Astrocyte of the hippocampus (primary cell): ENCODE measurements at regions not wholly inside any gene's neighbourhood (a gene's known extent, or its start where the extent isn't known, plus 50 kb on each side); places are given as distances from the start of the nearest gene placed in this dataset.

Experiments
- DNase-seq: peaks from one replicate; pipeline ENCODE4 v3.0.0; 2011; ENCODE audit warnings: low read depth, low spot score

DNA sequence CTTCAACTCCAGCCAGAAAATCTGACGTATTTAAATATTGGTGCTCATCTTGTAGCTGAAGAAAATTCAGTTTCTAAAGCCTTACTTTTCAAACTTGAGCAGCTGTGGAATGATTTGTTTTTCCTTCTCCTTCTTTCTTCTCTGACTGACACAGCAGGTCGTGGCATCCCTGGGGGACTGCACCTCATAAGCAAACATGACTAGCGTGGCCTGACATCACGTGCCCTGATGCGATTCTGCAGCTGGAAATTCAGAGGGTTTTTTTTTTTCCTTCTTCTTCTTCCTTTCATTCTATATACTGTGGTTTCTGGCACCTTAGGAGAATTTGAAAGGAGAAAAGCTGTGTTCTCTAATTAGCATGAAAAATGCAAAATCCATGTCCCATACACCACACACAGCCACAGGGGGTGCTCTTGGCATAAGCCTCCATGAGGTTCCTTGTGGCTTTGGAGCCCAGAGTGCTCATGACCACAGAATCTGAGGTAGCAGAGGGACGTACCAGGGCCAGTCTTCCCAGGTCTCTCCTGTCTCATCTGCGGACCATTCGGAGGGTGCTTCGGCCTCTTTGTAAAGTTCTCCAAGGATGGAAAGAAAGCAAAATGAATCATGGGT, 258.5 kb upstream of the CDH4 start:
- peak; percentile 11 for DNase-seq

DNA sequence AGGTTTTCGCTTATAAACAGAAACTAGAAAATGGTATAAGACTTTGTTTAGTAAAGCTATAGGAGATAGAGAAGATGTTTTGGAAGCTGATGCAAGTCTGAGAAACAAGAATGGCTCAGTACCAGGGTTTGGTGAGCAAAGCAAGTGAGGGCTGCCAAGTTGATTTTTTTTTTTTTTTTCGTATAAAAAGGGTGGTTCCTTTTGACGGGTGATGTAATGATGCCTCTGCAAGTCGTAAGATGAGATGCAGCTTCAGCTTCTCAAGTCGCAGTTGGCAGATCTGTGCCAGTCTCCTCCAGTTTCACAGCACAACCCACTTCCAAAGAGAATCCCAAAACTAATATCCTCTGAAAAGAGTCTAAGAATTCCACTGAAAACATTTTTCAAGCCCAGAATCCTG, 252.8 kb upstream of the CDH4 start:
- no peak for DNase-seq

DNA sequence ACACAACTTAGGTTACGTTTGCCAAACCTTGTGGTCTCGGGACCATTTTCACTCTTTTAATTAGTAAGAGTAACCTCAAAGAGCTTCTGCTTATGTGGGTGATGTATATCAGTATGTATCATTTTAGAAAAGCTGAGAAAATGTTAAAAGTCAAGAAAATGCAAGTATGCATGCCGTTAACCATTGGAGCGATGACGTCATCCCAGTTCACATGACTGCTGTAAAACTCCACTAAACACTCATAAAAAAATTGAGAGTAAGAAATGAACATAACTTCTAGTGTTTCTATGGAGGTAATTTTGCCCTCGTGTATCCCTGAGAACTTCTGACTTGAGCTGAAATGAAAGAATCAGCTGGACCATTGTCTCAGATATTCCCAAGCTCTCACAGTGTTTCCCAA, 250.0 kb upstream of the CDH4 start:
- DNase-seq, result no peak

DNA sequence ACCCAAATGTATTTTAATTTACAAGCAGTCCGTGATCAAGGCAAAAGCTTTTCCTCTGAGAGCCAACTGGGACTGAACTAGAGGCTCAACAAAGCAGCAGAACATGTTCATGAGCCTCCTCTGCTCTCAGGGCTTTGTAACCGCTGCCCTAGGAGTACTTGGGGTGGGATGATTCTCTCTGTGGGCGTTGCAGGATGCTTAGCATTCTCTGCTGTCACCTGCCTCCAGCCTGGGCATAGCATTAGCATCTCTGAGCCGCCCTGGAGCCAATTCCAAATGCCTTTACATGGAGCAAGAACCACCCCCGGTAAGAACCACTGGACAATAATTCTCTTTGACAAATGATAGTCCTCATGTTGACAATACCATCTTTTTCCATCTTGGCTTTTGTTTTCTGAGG, 237.6 kb upstream of the CDH4 start:
- DNase-seq, result no peak

DNA sequence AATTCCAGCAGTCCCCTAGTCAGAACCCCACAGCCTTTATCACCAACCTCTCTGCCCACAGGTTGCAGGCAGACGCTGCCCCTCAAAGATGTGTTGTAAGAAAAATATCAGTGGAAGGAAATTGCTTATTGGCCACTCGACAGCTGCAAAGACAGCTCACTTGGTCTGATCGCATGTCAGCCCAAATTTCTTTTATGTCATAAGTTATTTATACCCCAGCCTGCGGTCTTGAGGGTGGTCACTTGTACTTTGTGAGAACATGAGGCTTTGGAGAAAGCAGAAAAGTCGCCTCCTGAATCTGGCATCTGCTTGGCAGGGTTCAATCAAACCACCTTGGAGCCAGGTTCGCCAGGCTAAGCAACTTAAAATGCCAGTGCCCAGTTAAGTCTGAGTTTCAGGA, 236.5 kb upstream of the CDH4 start:
- no peak for DNase-seq

DNA sequence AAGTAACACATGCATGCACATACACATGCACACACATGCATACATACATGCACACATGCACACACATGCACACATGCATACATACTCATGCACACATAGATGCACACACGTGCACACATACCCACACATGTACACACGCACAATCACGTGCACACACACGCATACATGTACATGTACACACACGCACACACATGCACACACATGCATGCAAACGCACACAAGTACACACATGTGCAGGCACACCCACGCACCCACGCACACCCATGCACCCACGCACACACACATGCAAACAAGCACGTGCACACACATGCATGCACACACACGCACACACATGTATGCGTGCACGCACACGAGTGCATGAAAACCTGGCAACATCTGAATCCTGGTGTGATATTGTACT, 232.7 kb upstream of the CDH4 start:
- DNase-seq, result no peak

DNA sequence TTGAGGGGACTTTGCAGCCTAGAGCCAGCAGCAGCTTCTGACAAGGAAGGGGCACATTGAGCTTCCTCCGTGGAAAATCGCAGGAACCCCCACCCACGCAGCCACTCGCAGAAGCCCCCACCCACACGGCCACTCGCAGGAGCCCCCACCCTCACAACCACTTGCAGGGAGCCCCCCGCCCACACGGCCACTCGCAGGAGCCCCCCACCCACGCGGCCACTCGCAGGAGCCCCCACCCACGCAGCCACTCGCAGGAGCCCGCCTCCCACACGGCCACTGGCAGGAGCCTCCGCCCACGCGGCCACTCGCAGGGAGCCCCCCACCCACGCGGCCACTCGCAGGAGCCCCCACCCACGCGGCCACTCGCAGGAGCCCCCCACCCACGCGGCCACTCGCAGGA, 228.4 kb upstream of the CDH4 start:
- no peak for DNase-seq

DNA sequence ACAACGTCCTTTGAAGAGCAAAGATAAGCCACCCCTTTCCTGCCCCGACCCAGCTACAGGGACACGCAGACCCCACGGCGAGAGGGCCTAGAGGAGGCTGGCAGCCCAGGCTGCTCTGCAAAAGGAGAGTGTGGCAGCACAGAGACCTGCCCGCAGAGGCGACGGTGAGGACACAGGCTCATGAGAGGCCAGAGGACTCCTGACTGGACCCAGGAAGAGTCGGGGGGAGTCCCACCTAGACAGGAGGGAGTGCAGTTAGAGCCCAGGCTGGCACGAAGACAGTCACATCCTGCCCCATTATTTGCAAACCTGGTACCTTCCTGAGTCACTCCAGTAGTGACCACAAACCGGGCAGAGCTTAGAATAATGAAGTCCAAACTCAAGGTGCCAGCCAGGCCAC, 227.7 kb upstream of the CDH4 start:
- no peak for DNase-seq

DNA sequence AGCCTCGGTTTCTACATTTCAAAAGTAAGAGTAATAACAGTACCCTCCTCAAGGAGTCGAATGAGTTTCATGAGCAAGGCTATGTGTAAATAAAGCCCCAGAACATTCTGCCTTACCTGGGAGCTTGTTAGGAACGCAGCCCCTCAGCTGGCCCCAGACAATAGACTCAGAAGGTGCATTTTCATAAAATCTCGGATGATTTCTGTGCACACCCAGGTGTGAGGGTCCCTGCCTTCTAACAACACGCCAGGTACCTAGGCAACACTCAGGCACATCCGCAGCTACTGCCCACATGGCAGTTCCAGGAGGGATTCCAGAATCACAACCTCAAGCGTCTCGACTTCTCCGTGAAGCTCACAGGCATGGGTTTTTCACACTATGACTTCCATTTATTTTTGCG, 226.5 kb upstream of the CDH4 start:
- DNase-seq, result no peak

DNA sequence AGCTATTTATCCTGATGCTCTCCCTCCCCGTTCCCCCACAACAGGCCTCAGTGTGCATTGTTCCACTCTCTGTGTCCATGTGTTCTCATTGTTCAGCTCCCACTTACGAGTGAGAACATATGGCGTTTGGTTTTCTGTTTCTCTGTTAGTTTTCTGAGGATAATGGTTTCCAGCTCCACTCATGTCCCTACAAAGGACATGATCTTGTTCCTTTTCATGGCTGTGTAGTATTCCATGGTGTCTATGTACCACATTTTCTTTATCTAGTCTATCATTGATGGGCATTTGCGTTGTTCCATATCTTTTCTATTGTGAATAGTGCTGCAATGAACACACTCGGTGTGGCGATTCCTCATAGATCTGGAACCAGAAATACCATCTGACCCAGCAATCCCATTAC, 225.9 kb upstream of the CDH4 start:
- no peak for DNase-seq

DNA sequence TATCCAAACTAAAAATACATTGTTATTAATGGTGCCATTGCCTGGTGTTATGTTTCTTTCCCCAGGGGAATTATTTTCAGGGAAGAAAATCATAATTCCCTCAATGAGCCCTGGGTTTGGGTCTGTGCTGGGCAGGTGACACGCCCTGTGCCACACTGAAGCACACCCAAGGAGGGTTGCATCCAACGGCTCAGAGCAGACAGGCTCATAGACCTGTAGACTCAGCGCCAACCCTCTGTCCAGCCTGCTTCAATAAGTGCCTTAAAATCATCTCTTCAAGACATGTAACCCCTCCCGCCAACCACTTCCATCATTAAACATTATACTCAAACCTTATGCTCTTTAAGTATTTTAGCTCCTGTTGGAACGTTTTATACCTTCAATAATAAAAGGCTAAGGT, 225.3 kb upstream of the CDH4 start:
- DNase-seq, result no peak

DNA sequence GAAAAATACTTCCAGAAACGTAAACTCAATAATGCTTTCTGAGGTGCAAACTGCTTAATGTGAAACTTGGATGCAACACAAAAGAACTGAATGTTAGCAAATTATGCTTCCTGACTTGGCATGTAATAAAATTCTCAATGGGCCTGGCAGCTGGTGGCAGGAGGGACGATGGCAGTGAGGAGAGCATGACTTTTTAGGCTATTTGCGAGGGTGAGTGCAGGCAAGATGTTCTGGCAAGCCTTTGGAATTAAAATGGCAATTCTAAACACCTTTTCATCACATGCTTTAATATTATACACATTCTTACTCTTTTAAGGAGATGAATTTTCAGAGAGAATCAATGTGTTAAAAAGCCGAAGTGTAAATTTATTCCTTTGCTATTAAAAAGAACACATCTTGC, 224.8 kb upstream of the CDH4 start:
- DNase-seq, result no peak

DNA sequence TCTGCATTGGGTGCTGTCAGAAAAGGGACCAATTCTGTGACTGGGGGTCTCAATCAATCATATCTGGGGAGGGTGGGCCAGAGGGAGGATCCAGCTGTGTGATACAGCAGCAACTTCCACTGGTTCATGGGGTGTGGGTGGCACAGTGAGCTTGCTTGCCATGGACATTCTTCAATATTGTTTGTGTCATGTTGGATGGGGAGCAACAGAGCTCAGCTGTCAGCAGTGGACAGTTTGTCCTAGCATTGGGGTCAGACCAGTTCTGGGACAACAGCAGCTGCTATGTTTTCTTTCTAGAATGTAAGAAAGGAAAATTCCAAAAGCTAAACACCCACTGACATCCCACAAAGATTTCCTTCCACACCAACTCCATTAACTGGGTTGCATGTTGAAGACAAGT, 221.9 kb upstream of the CDH4 start:
- DNase-seq, result no peak

DNA sequence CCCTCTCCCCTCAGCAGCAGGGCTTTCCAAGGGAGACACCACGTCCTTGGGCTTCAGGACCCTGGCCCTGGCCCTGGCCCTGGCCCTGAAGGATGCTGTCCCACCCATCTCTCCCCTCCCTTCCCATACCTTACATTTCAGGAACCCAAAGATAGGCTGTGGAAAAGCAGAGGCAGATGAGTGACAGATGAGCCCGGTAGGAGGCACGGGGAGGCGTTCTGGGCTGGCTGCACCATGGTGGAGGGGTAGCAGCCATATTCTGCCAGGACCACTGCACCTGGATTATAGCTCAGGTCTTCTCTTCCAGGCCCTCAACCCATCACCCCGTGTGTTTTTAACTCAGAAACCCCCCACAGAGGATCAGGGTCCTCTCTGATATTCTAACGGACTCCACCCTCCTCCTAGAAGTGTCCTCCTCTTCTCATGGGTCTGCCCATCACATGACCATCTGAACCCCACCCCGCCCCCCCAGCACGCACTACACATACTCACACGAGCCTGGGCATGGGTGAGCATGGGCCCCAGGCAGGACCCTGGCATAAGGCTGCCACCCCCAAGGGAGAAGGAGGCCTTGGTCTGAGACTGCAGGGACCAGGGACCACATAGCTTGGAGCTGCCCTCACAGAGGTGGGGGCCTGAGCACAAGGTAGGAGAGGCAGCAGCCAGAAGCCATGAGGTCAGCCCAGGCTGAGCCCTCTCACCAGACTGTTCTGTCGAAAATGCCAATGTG, 220.8 kb upstream of the CDH4 start:
- no peak for DNase-seq

DNA sequence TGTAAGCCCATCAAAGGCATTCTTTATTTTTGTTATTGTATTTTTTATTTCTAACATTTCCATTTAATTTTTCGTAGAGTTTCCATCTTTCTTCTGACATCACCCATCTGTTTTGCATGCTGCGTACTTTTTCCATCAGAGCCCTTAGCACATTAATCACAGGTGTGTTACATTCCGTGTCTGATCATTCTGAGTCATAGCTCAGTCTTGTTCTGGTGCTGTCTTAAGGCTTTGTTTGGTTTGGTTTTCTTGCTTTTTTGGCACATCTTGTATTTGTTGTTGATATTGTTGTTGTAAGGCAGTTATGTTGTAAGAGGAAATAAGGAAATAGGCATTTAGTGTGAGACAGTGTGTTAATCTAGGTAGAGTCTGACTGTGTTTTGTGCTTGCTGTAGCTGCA, 214.6 kb upstream of the CDH4 start:
- no peak for DNase-seq

DNA sequence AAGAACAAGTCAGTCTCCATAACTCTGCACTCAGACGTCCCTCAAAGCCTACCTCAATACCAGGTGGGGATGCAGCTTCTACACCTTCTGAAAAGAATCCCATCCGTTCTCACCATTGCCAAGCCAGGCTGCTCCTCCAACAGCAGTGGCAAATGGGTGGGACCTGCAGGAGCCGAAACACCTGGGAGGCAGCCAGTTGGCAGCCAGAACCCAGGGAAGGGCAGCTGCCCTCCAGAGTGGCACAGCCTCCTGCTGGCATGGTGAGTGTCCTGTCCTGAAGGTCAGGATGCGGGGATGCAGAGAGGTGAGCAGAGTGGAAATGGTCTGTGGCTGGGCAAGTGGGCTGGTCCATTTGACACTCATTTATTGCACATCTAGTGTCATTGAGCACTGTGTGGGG, 210.6 kb upstream of the CDH4 start:
- DNase-seq, result no peak

DNA sequence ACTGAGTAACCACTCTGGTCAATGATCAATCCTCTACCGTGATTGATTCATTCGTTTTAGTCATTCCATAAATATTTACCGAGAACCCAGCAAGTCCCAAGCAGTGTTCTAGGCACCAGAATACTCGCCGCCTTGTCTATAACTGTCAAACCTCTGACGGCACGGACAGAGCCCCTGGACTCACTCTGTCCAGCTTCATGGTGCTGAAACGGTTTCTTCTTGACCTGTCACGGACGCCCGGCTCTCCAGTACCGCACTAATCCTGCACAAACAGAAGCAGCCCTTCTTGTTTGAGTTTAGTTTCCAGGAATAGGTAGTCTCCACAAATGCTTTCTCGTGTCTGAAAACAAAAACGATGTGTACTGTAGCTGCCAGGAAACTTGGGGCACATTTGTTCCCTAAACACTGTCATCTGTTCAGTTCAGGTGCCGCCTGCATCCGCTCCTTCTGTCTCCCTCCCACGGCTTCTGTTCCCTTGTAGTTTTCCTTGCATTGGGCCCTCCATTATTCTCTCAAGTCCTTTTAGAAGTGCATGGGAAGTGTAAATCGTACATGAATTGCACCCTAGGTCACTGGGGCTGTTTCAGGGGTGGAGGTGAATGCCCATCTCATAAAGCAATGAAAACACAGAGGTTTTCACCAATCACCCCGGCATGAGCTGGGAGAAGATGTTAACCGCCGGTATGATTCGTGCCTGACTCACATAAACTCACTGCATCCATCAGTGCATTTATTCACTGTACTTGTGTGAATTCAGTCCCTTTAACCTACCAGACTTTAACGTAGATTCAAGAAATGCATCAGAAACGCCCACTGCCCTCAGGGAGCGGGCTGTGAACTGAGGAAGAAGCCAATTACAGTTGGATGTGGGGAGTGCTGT, 209.3 kb upstream of the CDH4 start:
- peak; percentile 2 for DNase-seq

DNA sequence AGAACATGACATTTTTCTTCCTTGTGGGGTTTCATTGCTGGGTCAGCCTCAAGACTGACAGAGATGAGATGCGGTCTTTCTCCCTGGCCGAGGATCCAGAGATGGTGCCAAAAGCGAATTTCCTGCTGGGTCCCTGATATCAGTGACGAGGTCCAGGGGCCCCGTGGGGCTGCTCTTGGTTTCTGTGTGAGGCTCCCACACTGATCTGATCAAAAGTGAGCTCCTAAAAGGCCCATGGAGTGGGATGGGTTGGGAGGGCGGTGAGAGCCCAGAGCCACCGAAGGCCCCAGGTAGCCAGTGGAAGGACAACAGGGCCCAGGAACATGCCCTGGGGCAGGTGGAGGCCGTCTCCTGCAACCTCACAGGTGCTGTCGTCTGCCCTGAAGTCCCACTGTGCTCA, 208.4 kb upstream of the CDH4 start:
- no peak for DNase-seq

DNA sequence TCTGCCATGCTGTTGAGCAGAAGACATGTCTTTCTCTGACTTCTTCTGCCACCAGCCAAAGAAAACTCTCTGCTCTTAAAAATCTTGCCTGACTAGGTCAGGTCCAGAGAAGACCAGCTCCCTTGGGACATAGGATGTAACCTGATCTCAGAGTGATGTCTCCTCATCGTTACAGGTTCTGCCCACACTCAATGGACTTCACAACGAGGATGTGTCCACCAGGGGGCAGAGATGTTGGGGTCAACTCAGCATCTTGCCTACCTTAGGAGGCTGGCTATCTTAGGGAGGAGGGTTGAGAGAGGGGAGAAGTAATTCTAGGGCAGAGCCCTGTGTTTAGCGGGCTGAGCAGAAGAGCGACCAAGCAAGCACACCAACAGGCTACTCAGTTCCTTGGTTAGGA, 207.6 kb upstream of the CDH4 start:
- DNase-seq, result no peak

DNA sequence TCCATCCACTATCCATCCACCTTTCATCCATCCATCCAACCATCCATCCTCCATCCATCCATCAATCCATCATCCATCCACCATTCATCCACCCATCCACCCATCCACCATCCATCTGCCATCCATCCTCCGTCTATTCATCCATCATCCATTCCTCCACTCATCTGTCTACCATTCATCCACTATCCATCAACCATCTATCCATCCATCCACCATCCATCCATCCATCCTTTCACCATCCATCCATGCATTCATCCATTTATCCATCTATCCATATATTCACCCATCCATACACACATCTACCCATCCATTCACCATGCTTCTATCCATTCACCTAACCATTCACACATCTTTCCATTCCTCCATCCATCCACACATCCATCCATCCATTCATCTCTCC, 207.0 kb upstream of the CDH4 start:
- DNase-seq, result no peak

DNA sequence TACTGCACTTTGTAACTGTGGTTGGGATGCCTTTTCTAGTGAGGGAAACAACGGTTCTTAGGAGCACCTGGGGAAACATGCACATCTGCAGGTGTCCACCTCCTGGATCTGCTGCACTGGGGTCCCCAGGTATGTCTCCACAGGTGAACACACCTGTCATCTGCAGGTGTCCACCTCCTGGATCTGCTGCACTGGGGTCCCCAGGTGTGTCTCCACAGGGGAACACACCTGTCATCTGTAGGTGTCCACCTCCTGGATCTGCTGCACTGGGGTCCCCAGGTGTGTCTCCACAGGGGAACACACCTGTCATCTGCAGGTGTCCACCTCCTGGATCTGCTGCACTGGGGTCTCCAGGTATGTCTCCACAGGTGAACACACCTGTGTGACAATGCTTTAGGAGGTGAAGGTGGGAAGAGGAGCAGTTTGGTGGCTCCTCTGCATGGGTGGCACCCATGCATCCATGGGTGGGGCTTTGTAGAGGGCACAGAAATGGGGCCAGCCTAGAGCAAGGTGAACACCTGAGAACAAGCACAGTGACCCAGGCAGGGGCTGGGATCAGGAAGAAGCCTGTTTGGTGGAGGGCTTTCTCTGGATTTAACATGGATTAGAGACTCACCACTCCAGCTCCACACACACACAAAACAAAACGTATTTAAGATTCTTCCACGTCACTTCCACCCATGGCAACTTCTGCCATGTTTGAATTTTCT, 206.0 kb upstream of the CDH4 start:
- no peak for DNase-seq

DNA sequence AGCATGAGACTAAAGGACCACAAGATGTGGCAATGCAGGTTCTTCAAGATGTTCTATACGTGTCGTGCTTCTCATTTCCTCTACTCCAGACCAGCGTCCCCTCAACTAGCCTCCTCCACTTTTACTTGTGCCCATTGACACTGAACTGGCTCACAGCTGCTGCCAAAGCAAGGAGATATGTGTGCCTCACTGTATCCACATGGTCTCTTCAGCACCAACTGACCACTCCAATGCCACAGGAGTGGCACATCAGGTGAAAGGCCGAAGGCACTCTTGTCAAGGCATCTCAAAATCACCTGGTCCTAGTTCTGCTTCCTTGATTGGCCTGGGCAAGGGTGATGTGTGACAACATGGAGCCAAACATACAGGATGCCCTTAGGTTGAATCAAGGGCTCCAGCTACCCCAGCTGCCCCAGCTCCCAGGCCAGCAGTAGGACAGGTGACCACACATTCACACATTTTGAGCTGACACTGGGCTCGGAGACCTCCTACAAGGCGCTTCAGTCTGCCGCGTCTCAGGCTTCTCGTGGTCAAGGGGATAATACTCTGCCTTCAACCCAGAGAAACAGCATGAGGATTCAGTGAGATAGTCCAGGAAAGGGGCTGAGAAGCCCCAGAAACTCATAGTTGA, 205.2 kb upstream of the CDH4 start:
- DNase-seq, result no peak
